ENCODE measurements at regions not wholly inside any gene's neighbourhood (a gene's known extent, or its start where the extent isn't known, plus 50 kb on each side); places are given as distances from the start of the nearest gene placed in this dataset.
A peak's percentile ranks its signal among the peaks of the same experiment; 100 is the strongest.

- Mint-ChIP-seq H3K4me3 (ENCODE audit: unreplicated experiment) (no peak overlapping the region), H3K27me3 (ENCODE audit: insufficient read depth, unreplicated experiment) (no peaks in the 10 kb centered on the region), H3K36me3 (ENCODE audit: insufficient read depth, unreplicated experiment) (no peaks in the 10 kb centered on the region), H3K9me3 (ENCODE audit: unreplicated experiment) (no peaks in the 10 kb centered on the region), H3K27ac (ENCODE audit: unreplicated experiment) (no peak overlapping the region), H3K4me1 (ENCODE audit: low read depth, unreplicated experiment) (no peaks in the 10 kb centered on the region)
- no peaks in the 10 kb centered on the region for H3K4me1 ChIP-seq
- DNase-seq = peak in 1 of 2 experiments; percentile 61
- no peaks in the 10 kb centered on the region for H3K36me3 ChIP-seq (ENCODE audit: control insufficient read depth, insufficient read depth, low read length)
- intact Hi-C loops (cut with micrococcal nuclease; ENCODE audit: unreplicated experiment) = loop anchor here (1.0 to 10.0 kb wide), 6 partner anchors 32 to 475 kb away; partner anchors contain the start of genes DUSP6 and POC1B
- H3K27me3 ChIP-seq (replicated peaks; ENCODE audit: control insufficient read depth, insufficient read depth, low read length) = no peaks in the 10 kb centered on the region
- peak; percentile 83 to 85 for TF ChIP-seq CTCF (IDR thresholded peaks at IDR 0.05; ENCODE audit: insufficient read depth in 1 of 2, low read depth in 1 of 2, low read length in 1 of 2, severe bottlenecking in 1 of 2, unreplicated experiment in 1 of 2)
- ChIA-PET POLR2A (no interaction called here), CTCF (no interaction called here)
- peaks cover 13% of the 10 kb centered on the region for H3K9me3 ChIP-seq
- no peak overlapping the region for H3K4me3 ChIP-seq (ENCODE audit: low read depth, low read length)
- BruUV-seq (replicated peaks) = no TSS peak
Observed at GRCh38 chr12:89051065-89051677, 301.1 kb downstream of the DUSP6 start.

GRCh38 chr12:89047856-89048418 lies 304.4 kb downstream of the DUSP6 start:
- Mint-ChIP-seq H3K4me1 (ENCODE audit: low read depth, unreplicated experiment) (no peaks in the 10 kb centered on the region), H3K27me3 (ENCODE audit: insufficient read depth, unreplicated experiment) (no peaks in the 10 kb centered on the region), H3K9me3 (ENCODE audit: unreplicated experiment) (no peaks in the 10 kb centered on the region), H3K4me3 (ENCODE audit: unreplicated experiment) (no peak overlapping the region), H3K36me3 (ENCODE audit: insufficient read depth, unreplicated experiment) (no peaks in the 10 kb centered on the region), H3K27ac (ENCODE audit: unreplicated experiment) (no peak overlapping the region)
- Histone ChIP-seq H3K27me3 (replicated peaks; ENCODE audit: control insufficient read depth, insufficient read depth, low read length) (no peaks in the 10 kb centered on the region), H3K9me3 (peaks cover 4% of the 10 kb centered on the region; the same call in 1 of the 2 replicates), H3K36me3 (ENCODE audit: control insufficient read depth, insufficient read depth, low read length) (no peaks in the 10 kb centered on the region), H3K4me3 (ENCODE audit: low read depth, low read length) (no peak overlapping the region), H3K4me1 (no peaks in the 10 kb centered on the region)
- no peak for TF ChIP-seq CTCF (IDR thresholded peaks at IDR 0.05; ENCODE audit: insufficient read depth in 1 of 2, low read depth in 1 of 2, low read length in 1 of 2, severe bottlenecking in 1 of 2, unreplicated experiment in 1 of 2)
- intact Hi-C loops (cut with micrococcal nuclease; ENCODE audit: unreplicated experiment) = no loop called here
- BruUV-seq (replicated peaks) = no TSS peak
- ChIA-PET POLR2A (no interaction called here), CTCF (interaction anchor here (1.5 kb wide), 1 partner anchor 306 kb away, joined by 3 read pairs; no protein-coding TSS in a partner anchor)
- DNase-seq = no peak

- H3K4me1 Mint-ChIP-seq (ENCODE audit: low read depth, unreplicated experiment) = peaks cover 12% of the 10 kb centered on the region
- no peak overlapping the region for H3K4me3 Mint-ChIP-seq (ENCODE audit: unreplicated experiment)
- no peak for TF ChIP-seq CTCF (IDR thresholded peaks at IDR 0.05; ENCODE audit: insufficient read depth in 1 of 2, low read depth in 1 of 2, low read length in 1 of 2, severe bottlenecking in 1 of 2, unreplicated experiment in 1 of 2)
- H3K9me3 Mint-ChIP-seq (ENCODE audit: unreplicated experiment) = peaks cover 16% of the 10 kb centered on the region
- Histone ChIP-seq H3K9me3 (no peaks in the 10 kb centered on the region), H3K36me3 (ENCODE audit: control insufficient read depth, insufficient read depth, low read length) (no peaks in the 10 kb centered on the region), H3K4me3 (ENCODE audit: low read depth, low read length) (no peak overlapping the region), H3K4me1 (no peaks in the 10 kb centered on the region), H3K27me3 (replicated peaks; ENCODE audit: control insufficient read depth, insufficient read depth, low read length) (no peaks in the 10 kb centered on the region)
- H3K27ac Mint-ChIP-seq (ENCODE audit: unreplicated experiment) = no peak overlapping the region
- ChIA-PET CTCF (interaction anchor here (0.6 kb wide), 1 partner anchor 292 kb away, joined by 3 read pairs; no protein-coding TSS in a partner anchor), POLR2A (no interaction called here)
- no peaks in the 10 kb centered on the region for H3K27me3 Mint-ChIP-seq (ENCODE audit: insufficient read depth, unreplicated experiment)
- DNase-seq = no peak
- H3K36me3 Mint-ChIP-seq (ENCODE audit: insufficient read depth, unreplicated experiment) = no peaks in the 10 kb centered on the region
- intact Hi-C loops (cut with micrococcal nuclease; ENCODE audit: unreplicated experiment) = no loop called here
- BruUV-seq (replicated peaks) = no TSS peak
Observed at GRCh38 chr12:89041078-89041477, 311.2 kb downstream of the DUSP6 start.

Measured in Caco-2 (cell line).